IMR-90 (cell line): ENCODE measurements at regions not wholly inside any gene's neighbourhood (a gene's known extent, or its start where the extent isn't known, plus 50 kb on each side); places are given as distances from the start of the nearest gene placed in this dataset.

Source experiments
- BHLHE40 ChIP-seq: fragments of 150-350 bp; IDR thresholded peaks from 2 replicates; pipeline ENCODE4 v1.6.1; 2016; ENCODE audit warnings: mild to moderate bottlenecking, low read depth, low read length
- CTCF ChIP-seq: conservative IDR thresholded peaks from 2 replicates; pipeline ENCODE4 v1.5.1; 2012; ENCODE audit warnings: mild to moderate bottlenecking, low read depth, low read length, improper control_type of control experiment
- ELK1 ChIP-seq: fragments of 150-350 bp; IDR thresholded peaks from 2 replicates; pipeline ENCODE4 v1.6.1; 2016; ENCODE audit warnings: low read depth, mild to moderate bottlenecking, low read length, moderate library complexity, borderline replicate concordance
- FOS ChIP-seq: fragments of 150-350 bp; IDR thresholded peaks from 2 replicates; pipeline ENCODE4 v1.6.1; 2016; ENCODE audit warnings: low read depth, low read length
- MAFK ChIP-seq: IDR thresholded peaks from 2 replicates; pipeline ENCODE4 v1.6.1; 2012; ENCODE audit warnings: low read depth, low read length, improper control_type of control experiment
- MAZ ChIP-seq: IDR thresholded peaks from 2 replicates; pipeline ENCODE4 v1.6.1; 2012; ENCODE audit warnings: low read depth, mild to moderate bottlenecking, low read length, improper control_type of control experiment, moderate library complexity, borderline replicate concordance
- MXI1 ChIP-seq: IDR thresholded peaks from 2 replicates; pipeline ENCODE4 v1.6.1; 2012; ENCODE audit warnings: low read depth, mild to moderate bottlenecking, low read length, moderate library complexity, borderline replicate concordance
- POLR2A ChIP-seq: IDR thresholded peaks from 2 replicates; pipeline ENCODE4 v1.6.1; 2012; ENCODE audit warnings: mild to moderate bottlenecking, low read depth, low read length
- RAD21 ChIP-seq: IDR thresholded peaks from 2 replicates; pipeline ENCODE4 v1.6.1; 2012; ENCODE audit warnings: low read length, improper control_type of control experiment
- RCOR1 ChIP-seq: IDR thresholded peaks from 2 replicates; pipeline ENCODE4 v1.6.1; 2012; ENCODE audit warnings: mild to moderate bottlenecking, low read length, improper control_type of control experiment; ENCODE audit not compliant: insufficient replicate concordance
- RFX5 ChIP-seq: IDR thresholded peaks from 2 replicates; pipeline ENCODE4 v1.8.0; 2012; ENCODE audit warnings: low read depth, mild to moderate bottlenecking, low read length, moderate library complexity
- SMC3 ChIP-seq: fragments of 150-350 bp; IDR thresholded peaks from 2 replicates; pipeline ENCODE4 v1.6.1; 2016; ENCODE audit warnings: low read depth, mild to moderate bottlenecking, antibody characterized with exemption, low read length, moderate library complexity
- USF2 ChIP-seq: fragments of 150-350 bp; IDR thresholded peaks from 2 replicates; pipeline ENCODE4 v1.6.1; 2017; ENCODE audit warnings: mild to moderate bottlenecking, antibody characterized with exemption, low read length, low read depth

GRCh38 chr10:78143576-78143975 is 109.9 kb downstream of the RPS24 start:
- TF ChIP-seq POLR2A (no peak), CTCF (no peak), MAZ (no peak), RAD21 (no peak), USF2 (no peak), MAFK (no peak), BHLHE40 (no peak), SMC3 (no peak), ELK1 (no peak), RFX5 (no peak), MXI1 (no peak), FOS (no peak), RCOR1 (no peak)
